MM.1S (cell line): ENCODE measurements at regions not wholly inside any gene's neighbourhood (a gene's known extent, or its start where the extent isn't known, plus 50 kb on each side); places are given as distances from the start of the nearest gene placed in this dataset.

Experiments used
- DNase-seq: peaks from one replicate; pipeline ENCODE4 v3.0.0-alpha.2; 2015
- H2AFZ ChIP-seq: fragments of 300-600 bp; sonication (generic); 2 replicates; pipeline ENCODE4 v1.6.0; 2016; ENCODE audit warnings: antibody characterized with exemption, low read length
- H3F3A ChIP-seq: fragments of 300-600 bp; sonication (generic); 2 replicates; pipeline ENCODE4 v1.6.1; 2016; ENCODE audit warnings: mild to moderate bottlenecking, antibody characterized with exemption, low read length, moderate library complexity, mixed read lengths; ENCODE audit not compliant: insufficient read depth
- H3K27ac ChIP-seq: fragments of 300-600 bp; sonication (generic); 2 replicates; pipeline ENCODE4 v1.5.1; 2016; ENCODE audit warnings: mild to moderate bottlenecking, low read length
- H3K27me3 ChIP-seq: fragments of 300-600 bp; sonication (generic); replicated peaks from 2 replicates; pipeline ENCODE4 v1.6.0; 2016; ENCODE audit warnings: low read length; ENCODE audit not compliant: insufficient read depth
- H3K36me3 ChIP-seq: fragments of 300-600 bp; sonication (generic); replicated peaks from 2 replicates; pipeline ENCODE4 v1.6.1; 2016; ENCODE audit warnings: mild to moderate bottlenecking, low read length, mixed read lengths; ENCODE audit not compliant: insufficient read depth
- H3K4me1 ChIP-seq: fragments of 300-600 bp; sonication (generic); 2 replicates; pipeline ENCODE4 v1.6.1; 2016; ENCODE audit warnings: low read length, mixed read lengths
- H3K4me2 ChIP-seq: fragments of 300-600 bp; sonication (generic); 2 replicates; pipeline ENCODE4 v1.6.0; 2016; ENCODE audit warnings: low read depth, low read length
- H3K4me3 ChIP-seq: fragments of 300-600 bp; sonication (generic); 2 replicates; pipeline ENCODE4 v1.5.1; 2016; ENCODE audit warnings: low read length, mixed read lengths
- H3K79me2 ChIP-seq: fragments of 300-600 bp; sonication (generic); 2 replicates; pipeline ENCODE4 v1.6.1; 2016; ENCODE audit warnings: mixed run types, low read length, mixed read lengths
- H3K9ac ChIP-seq: fragments of 300-600 bp; sonication (generic); 2 replicates; pipeline ENCODE4 v1.6.1; 2016; ENCODE audit warnings: low read length, mixed read lengths
- H3K9me2 ChIP-seq: fragments of 300-600 bp; sonication (generic); replicated peaks from 2 replicates; pipeline ENCODE4 v1.6.1; 2016; ENCODE audit warnings: mild to moderate bottlenecking, low read length, mixed read lengths; ENCODE audit not compliant: insufficient read depth
- H3K9me3 ChIP-seq: fragments of 300-600 bp; sonication (generic); replicated peaks from 2 replicates; pipeline ENCODE4 v1.6.1; 2016; ENCODE audit warnings: mild to moderate bottlenecking, low read length, mixed read lengths; ENCODE audit not compliant: insufficient read depth
- H4K20me1 ChIP-seq: fragments of 300-600 bp; sonication (generic); 2 replicates; pipeline ENCODE4 v1.6.1; 2016; ENCODE audit warnings: mild to moderate bottlenecking, low read length, moderate library complexity, mixed read lengths; ENCODE audit not compliant: insufficient read depth
- CTCF ChIP-seq: fragments of 300-600 bp; sonication (generic); IDR thresholded peaks from 2 replicates; pipeline ENCODE4 v1.5.1; 2016; ENCODE audit warnings: antibody characterized with exemption, low read length, mixed read lengths
- EZH2 ChIP-seq: fragments of 300-600 bp; sonication (generic); optimal IDR thresholded peaks from 2 replicates; pipeline ENCODE3; 2017; ENCODE audit warnings: low read depth, mild to moderate bottlenecking, antibody characterized with exemption, low read length, mixed read lengths
- EZH2phosphoT487 ChIP-seq: fragments of 300-600 bp; sonication (generic); IDR thresholded peaks from 2 replicates; pipeline ENCODE4 v1.6.1; 2018; ENCODE audit warnings: antibody characterized with exemption, low read length

GRCh38 chr15:31745841-31746240 is 284.5 kb upstream of the CHRNA7 start:
- Histone ChIP-seq H3K27me3 (no peaks in the 10 kb centered on the region), H3K9ac (no peak overlapping the region), H4K20me1 (no peaks in the 10 kb centered on the region), H2AFZ (no peak overlapping the region), H3K4me2 (no peak overlapping the region), H3K4me1 (no peaks in the 10 kb centered on the region), H3K9me3 (no peaks in the 10 kb centered on the region; the same call in 1 of the 2 replicates), H3K79me2 (no peaks in the 10 kb centered on the region), H3K4me3 (no peak overlapping the region), H3K9me2 (no peaks in the 10 kb centered on the region), H3K27ac (no peak overlapping the region), H3K36me3 (no peaks in the 10 kb centered on the region), H3F3A (no peaks in the 10 kb centered on the region)
- DNase-seq, result no peak
- TF ChIP-seq EZH2 (no peak), CTCF (no peak), EZH2phosphoT487 (no peak)

- H3K9me2 ChIP-seq, result no peaks in the 10 kb centered on the region
- H3K27ac ChIP-seq, result no peak overlapping the region
- H3K9ac ChIP-seq, result no peak overlapping the region
- H3K4me3 ChIP-seq, result no peak overlapping the region
- H3K9me3 ChIP-seq, result no peaks in the 10 kb centered on the region
- TF ChIP-seq EZH2, result no peak
- TF ChIP-seq EZH2phosphoT487, result no peak
- no peak for TF ChIP-seq CTCF
- H3K79me2 ChIP-seq, result no peaks in the 10 kb centered on the region
- no peaks in the 10 kb centered on the region for H3F3A ChIP-seq
- no peak for DNase-seq
- H3K36me3 ChIP-seq, result no peaks in the 10 kb centered on the region
- H2AFZ ChIP-seq, result no peak overlapping the region
- H3K4me1 ChIP-seq, result no peaks in the 10 kb centered on the region
- H4K20me1 ChIP-seq, result no peaks in the 10 kb centered on the region
- no peaks in the 10 kb centered on the region for H3K27me3 ChIP-seq
- no peak overlapping the region for H3K4me2 ChIP-seq
These were observed 278.1 kb upstream of the CHRNA7 start for GRCh38 chr15:31752065-31752762.

- H3K4me3 ChIP-seq, result no peak overlapping the region
- H3K27me3 ChIP-seq, result no peaks in the 10 kb centered on the region
- DNase-seq, result no peak
- H4K20me1 ChIP-seq, result no peaks in the 10 kb centered on the region
- H3K27ac ChIP-seq, result no peak overlapping the region
- H2AFZ ChIP-seq, result no peak overlapping the region
- H3K4me1 ChIP-seq, result 0 out of 2 replicates have a peak, but pooled peaks cover 3% of the 10 kb centered on the region
- H3K36me3 ChIP-seq, result no peaks in the 10 kb centered on the region
- H3K9me3 ChIP-seq, result no peaks in the 10 kb centered on the region
- H3K9me2 ChIP-seq, result no peaks in the 10 kb centered on the region
- TF ChIP-seq CTCF (no peak), EZH2phosphoT487 (no peak), EZH2 (no peak)
- H3K9ac ChIP-seq, result no peak overlapping the region
- no peaks in the 10 kb centered on the region for H3F3A ChIP-seq
- H3K4me2 ChIP-seq, result no peak overlapping the region
- H3K79me2 ChIP-seq, result no peaks in the 10 kb centered on the region
These were observed 277.4 kb upstream of the CHRNA7 start for GRCh38 chr15:31752905-31753304.
